Trophoblast cell (in vitro differentiated cells and primary cell): ENCODE measurements at regions not wholly inside any gene's neighbourhood (a gene's known extent, or its start where the extent isn't known, plus 50 kb on each side); places are given as distances from the start of the nearest gene placed in this dataset.
A peak's percentile ranks its signal among the peaks of the same experiment; 100 is the strongest.

ENCODE experiments used
- DNase-seq, 2 donors: peaks; one replicate each; pipeline ENCODE4 v3.0.0-alpha.2; 2016
- H2AFZ ChIP-seq: 2 replicates; pipeline ENCODE4 v1.6.1; 2013; ENCODE audit warnings: low read length, moderate library complexity, mild to moderate bottlenecking; ENCODE audit not compliant: insufficient read depth, poor library complexity
- H2AK5ac ChIP-seq: 2 replicates; pipeline ENCODE4 v1.6.1; 2013; ENCODE audit warnings: mild to moderate bottlenecking, low read length
- H2BK120ac ChIP-seq: 2 replicates; pipeline ENCODE4 v1.6.1; 2013; ENCODE audit warnings: low read length, mild to moderate bottlenecking, moderate library complexity; ENCODE audit not compliant: insufficient read depth, poor library complexity
- H2BK12ac ChIP-seq: 2 replicates; pipeline ENCODE4 v1.6.1; 2013; ENCODE audit warnings: mild to moderate bottlenecking, low read length, moderate library complexity
- H2BK5ac ChIP-seq: 2 replicates; pipeline ENCODE4 v1.6.1; 2013; ENCODE audit warnings: low read length, low read depth, moderate library complexity, mild to moderate bottlenecking; ENCODE audit not compliant: poor library complexity
- H3K14ac ChIP-seq: 2 replicates; pipeline ENCODE4 v1.6.1; 2013; ENCODE audit warnings: mild to moderate bottlenecking, low read length
- H3K18ac ChIP-seq: 2 replicates; pipeline ENCODE4 v1.6.1; 2013; ENCODE audit warnings: mild to moderate bottlenecking, low read length
- H3K23ac ChIP-seq: 2 replicates; pipeline ENCODE4 v1.6.1; 2013; ENCODE audit warnings: low read length
- H3K27ac ChIP-seq: 2 replicates; pipeline ENCODE4 v1.5.1; 2013; ENCODE audit warnings: low read depth, mild to moderate bottlenecking, inconsistent platforms, low read length, moderate library complexity
- H3K27me3 ChIP-seq: 2 replicates; pipeline ENCODE4 v1.6.1; 2013; ENCODE audit warnings: inconsistent platforms, mild to moderate bottlenecking, low read length, moderate library complexity; ENCODE audit not compliant: insufficient read depth
- H3K36me3 ChIP-seq, 2 experiments: 1 replicate in 1 of 2; 2 replicates in 1 of 2; pipeline ENCODE4 v1.6.1; 2013; ENCODE audit warnings: low read length in 2 of 2, mild to moderate bottlenecking in 2 of 2, moderate library complexity in 1 of 2; ENCODE audit not compliant: insufficient read depth in 2 of 2, control insufficient read depth in 1 of 2
- H3K4ac ChIP-seq: 2 replicates; pipeline ENCODE4 v1.6.1; 2013; ENCODE audit warnings: low read depth, mild to moderate bottlenecking, low read length, moderate library complexity
- H3K4me1 ChIP-seq, 2 experiments: 1 replicate in 1 of 2; 2 replicates in 1 of 2; pipeline ENCODE4 v1.6.1; 2013; ENCODE audit warnings: low read length in 2 of 2, mild to moderate bottlenecking in 2 of 2, moderate library complexity in 1 of 2; ENCODE audit not compliant: insufficient read depth in 2 of 2, control insufficient read depth in 1 of 2
- H3K4me2 ChIP-seq: 2 replicates; pipeline ENCODE4 v1.6.1; 2013; ENCODE audit warnings: inconsistent platforms, mild to moderate bottlenecking, low read length, moderate library complexity
- H3K4me3 ChIP-seq: 2 replicates; pipeline ENCODE4 v1.5.1; 2013; ENCODE audit warnings: mild to moderate bottlenecking, low read depth, low read length, inconsistent platforms
- H3K79me1 ChIP-seq: one replicate; pipeline ENCODE4 v1.6.1; 2013; ENCODE audit warnings: low read length
- H3K79me2 ChIP-seq: 2 replicates; pipeline ENCODE4 v1.6.1; 2013; ENCODE audit warnings: low read length, mild to moderate bottlenecking; ENCODE audit not compliant: control insufficient read depth, insufficient read depth, poor library complexity
- H3K9ac ChIP-seq: 2 replicates; pipeline ENCODE4 v1.6.1; 2013; ENCODE audit warnings: mild to moderate bottlenecking, low read length
- H3K9me3 ChIP-seq: 2 replicates; pipeline ENCODE4 v1.6.1; 2013; ENCODE audit warnings: low read depth, mild to moderate bottlenecking, control low read depth, inconsistent platforms, low read length; ENCODE audit not compliant: insufficient read depth
- H4K12ac ChIP-seq: 2 replicates; pipeline ENCODE4 v1.6.1; 2013; ENCODE audit warnings: low read depth, mild to moderate bottlenecking, low read length, moderate library complexity
- H4K8ac ChIP-seq: 2 replicates; pipeline ENCODE4 v1.6.1; 2013; ENCODE audit warnings: low read depth, mild to moderate bottlenecking, low read length, moderate library complexity
- H4K91ac ChIP-seq: one replicate; pipeline ENCODE4 v1.6.1; 2013; ENCODE audit warnings: low read depth, mild to moderate bottlenecking, low read length, moderate library complexity
- WGBS: extraction: QIAGEN DNeasy Blood & Tissue Kit; methylation state at CpG from one replicate; pipeline ENCODE4 v1.1.7; 2013; ENCODE audit warnings: missing lambda C conversion rate; ENCODE audit not compliant: insufficient read length, insufficient coverage; ENCODE audit errors: extremely low coverage; 5-methylcytosine and 5-hydroxymethylcytosine counted together

DNA sequence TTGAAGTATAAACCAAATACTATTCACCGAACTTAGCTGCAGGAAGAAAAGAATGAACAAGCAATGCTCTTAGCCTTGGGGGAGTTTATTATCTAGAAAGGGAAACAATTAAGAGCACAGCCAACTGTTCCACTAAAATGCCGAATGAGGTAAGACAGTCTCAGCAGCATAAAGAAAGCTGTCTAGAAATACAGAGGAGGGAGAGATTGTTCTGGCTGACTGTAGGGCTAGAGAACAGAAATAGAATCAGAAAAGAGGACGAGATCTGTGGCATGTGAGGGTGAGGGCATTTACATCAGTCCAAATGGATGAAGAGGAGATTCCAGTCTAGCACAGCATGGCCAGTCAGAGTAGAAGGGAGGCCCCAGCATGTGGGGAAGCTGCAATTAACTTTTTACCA, 56.8 kb upstream of the TNFRSF19 start:
- H3K9me3 ChIP-seq: no peaks in the 10 kb centered on the region
- H3K36me3 ChIP-seq: no peaks in the 10 kb centered on the region
- H4K12ac ChIP-seq: no peak overlapping the region
- H3K79me2 ChIP-seq: peaks cover 1% of the 10 kb centered on the region
- peak overlapping the region; percentile 67 for H2BK120ac ChIP-seq
- no peaks in the 10 kb centered on the region for H3K27me3 ChIP-seq
- no peak overlapping the region for H3K9ac ChIP-seq
- H2BK5ac ChIP-seq: peak overlapping the region; percentile 25
- peak overlapping the region; percentile 82 for H3K27ac ChIP-seq
- H4K8ac ChIP-seq: no peak overlapping the region
- H2BK12ac ChIP-seq: no peak overlapping the region
- peak overlapping the region; percentile 36 for H3K14ac ChIP-seq
- H3K18ac ChIP-seq: no peak overlapping the region
- H4K91ac ChIP-seq: peak overlapping the region; percentile 87
- H2AFZ ChIP-seq: no peak overlapping the region
- no peak overlapping the region for H2AK5ac ChIP-seq
- peaks cover 38% of the 10 kb centered on the region for H3K79me1 ChIP-seq
- DNase-seq: no peak
- no peak overlapping the region for H3K4me2 ChIP-seq
- H3K23ac ChIP-seq: no peak overlapping the region
- no peak overlapping the region for H3K4ac ChIP-seq
- peaks cover 9 to 29% of the 10 kb centered on the region in 2 experiments for H3K4me1 ChIP-seq
- WGBS: no CpG with 5 or more reads among the region's 3 CpGs
- no peak overlapping the region for H3K4me3 ChIP-seq

DNA sequence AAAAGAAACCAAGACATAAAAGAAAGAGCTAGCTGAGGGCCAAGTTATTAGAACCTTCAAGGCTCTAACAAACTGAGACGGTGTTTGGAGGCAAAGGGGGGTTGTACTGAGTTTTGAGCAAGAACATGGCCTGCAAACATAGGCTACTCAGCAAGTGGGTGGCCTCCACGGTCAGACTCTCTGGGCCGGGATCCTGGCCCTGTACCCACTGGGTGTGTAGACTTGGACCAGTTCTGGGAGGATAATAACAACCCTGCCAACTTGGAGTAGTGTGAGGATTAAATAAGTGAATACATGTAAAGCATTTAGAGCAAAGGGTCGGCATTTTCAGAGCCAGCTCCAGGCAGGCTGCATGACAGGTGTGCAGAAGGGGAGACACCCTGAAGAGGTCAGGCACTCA, 56.1 kb upstream of the TNFRSF19 start:
- Histone ChIP-seq H3K4me3 (no peak overlapping the region), H3K4ac (no peak overlapping the region), H3K36me3 (no peaks in the 10 kb centered on the region), H4K91ac (peak overlapping the region; percentile 87), H2BK120ac (peak overlapping the region; percentile 67), H3K79me1 (peaks cover 36% of the 10 kb centered on the region), H3K27ac (peak overlapping the region; percentile 82), H2BK12ac (peak overlapping the region; percentile 64), H3K18ac (no peak overlapping the region), H3K23ac (no peak overlapping the region), H4K8ac (peak overlapping the region; percentile 3), H3K9me3 (no peaks in the 10 kb centered on the region), H4K12ac (no peak overlapping the region), H2BK5ac (no peak overlapping the region), H3K4me2 (no peak overlapping the region), H3K9ac (no peak overlapping the region), H3K14ac (peak overlapping the region; percentile 38), H2AK5ac (peak overlapping the region; percentile 27), H2AFZ (no peak overlapping the region), H3K4me1 (peaks cover 9 to 29% of the 10 kb centered on the region in 2 experiments), H3K79me2 (peaks cover 1% of the 10 kb centered on the region), H3K27me3 (no peaks in the 10 kb centered on the region)
- WGBS: no CpG with 5 or more reads among the region's 4 CpGs
- no peak for DNase-seq

DNA sequence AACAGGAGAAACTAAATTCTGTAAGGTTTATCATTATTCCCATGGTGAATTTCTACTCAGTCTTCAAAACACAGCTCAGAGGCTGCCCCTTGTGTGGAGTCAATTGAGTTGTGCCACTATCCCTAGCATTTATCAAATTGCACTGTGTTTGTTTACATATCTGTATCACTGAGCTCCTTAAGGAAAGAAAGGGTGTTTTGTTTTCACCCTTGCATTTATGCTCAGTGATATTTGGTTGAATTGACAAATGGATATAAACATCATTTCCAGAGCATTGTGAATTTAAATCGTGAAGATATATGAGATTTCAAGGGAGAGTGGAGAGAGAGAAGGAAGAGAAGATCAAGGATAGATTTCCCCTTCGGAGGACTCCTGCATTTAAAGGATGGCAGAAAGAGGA, 55.1 kb upstream of the TNFRSF19 start:
- peak overlapping the region; percentile 84 for H2BK120ac ChIP-seq
- no peak overlapping the region for H2AFZ ChIP-seq
- peaks cover 1% of the 10 kb centered on the region for H3K79me2 ChIP-seq
- no peak overlapping the region for H3K23ac ChIP-seq
- peak overlapping the region; percentile 83 for H3K14ac ChIP-seq
- no peak overlapping the region for H3K9ac ChIP-seq
- no peak overlapping the region for H3K4me3 ChIP-seq
- H2BK5ac ChIP-seq: peak overlapping the region; percentile 58
- peak overlapping the region; percentile 68 for H4K8ac ChIP-seq
- H3K4me1 ChIP-seq: peaks cover 9 to 31% of the 10 kb centered on the region in 2 experiments
- H3K18ac ChIP-seq: no peak overlapping the region
- H3K79me1 ChIP-seq: peaks cover 35% of the 10 kb centered on the region
- H2AK5ac ChIP-seq: peak overlapping the region; percentile 73
- no peak for DNase-seq
- no peak overlapping the region for H3K4me2 ChIP-seq
- no peaks in the 10 kb centered on the region for H3K9me3 ChIP-seq
- WGBS: no CpG with 5 or more reads among the region's 2 CpGs
- H4K12ac ChIP-seq: no peak overlapping the region
- H3K4ac ChIP-seq: no peak overlapping the region
- H3K27ac ChIP-seq: no peak overlapping the region
- no peak overlapping the region for H4K91ac ChIP-seq
- H2BK12ac ChIP-seq: peak overlapping the region; percentile 91
- H3K27me3 ChIP-seq: no peaks in the 10 kb centered on the region
- no peaks in the 10 kb centered on the region for H3K36me3 ChIP-seq

DNA sequence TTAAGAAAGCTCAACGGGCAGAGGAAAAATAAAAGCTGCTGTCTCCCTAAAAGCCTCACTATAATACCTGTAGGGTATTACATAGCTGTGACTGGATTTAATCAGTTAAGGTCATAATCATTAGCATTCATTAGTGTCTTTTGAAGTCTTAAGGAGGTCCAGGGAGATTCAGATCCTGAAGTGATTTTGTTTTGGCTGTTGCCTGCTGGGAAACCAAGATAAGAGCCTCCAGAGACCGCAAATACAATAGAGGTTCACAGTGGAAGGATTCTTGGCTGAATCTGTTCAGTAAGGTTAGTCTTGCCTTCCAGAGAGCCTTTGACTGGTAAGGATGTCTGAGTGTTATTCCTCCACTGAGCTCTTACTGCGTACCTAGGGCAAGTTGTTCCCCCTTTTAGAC, 54.0 kb upstream of the TNFRSF19 start:
- H2AK5ac ChIP-seq: peak overlapping the region; percentile 59
- peak overlapping the region; percentile 88 for H4K91ac ChIP-seq
- no peaks in the 10 kb centered on the region for H3K36me3 ChIP-seq
- no peak overlapping the region for H4K8ac ChIP-seq
- no peak overlapping the region for H2BK5ac ChIP-seq
- no peak overlapping the region for H3K23ac ChIP-seq
- peaks cover 5 to 30% of the 10 kb centered on the region in 2 experiments for H3K4me1 ChIP-seq
- H3K4me2 ChIP-seq: no peak overlapping the region
- H3K79me1 ChIP-seq: peaks cover 31% of the 10 kb centered on the region
- H4K12ac ChIP-seq: no peak overlapping the region
- no peaks in the 10 kb centered on the region for H3K9me3 ChIP-seq
- H2BK120ac ChIP-seq: peak overlapping the region; percentile 84
- H3K4ac ChIP-seq: no peak overlapping the region
- no peak for DNase-seq
- no peak overlapping the region for H2AFZ ChIP-seq
- no CpG with 5 or more reads among the region's 3 CpGs for WGBS
- no peak overlapping the region for H3K4me3 ChIP-seq
- no peak overlapping the region for H3K18ac ChIP-seq
- H3K27me3 ChIP-seq: no peaks in the 10 kb centered on the region
- H3K27ac ChIP-seq: peak overlapping the region; percentile 72
- H3K79me2 ChIP-seq: peaks cover 1% of the 10 kb centered on the region
- H3K9ac ChIP-seq: no peak overlapping the region
- peak overlapping the region; percentile 78 for H2BK12ac ChIP-seq
- H3K14ac ChIP-seq: no peak overlapping the region
